ENCODE measurements at regions not wholly inside any gene's neighbourhood (a gene's known extent, or its start where the extent isn't known, plus 50 kb on each side); places are given as distances from the start of the nearest gene placed in this dataset.
"Not testable (repeated sequence)": the region's sequence is repeated elsewhere in the genome, so short reads cannot be mapped to it uniquely, and the experiment has no call there.

- ChIA-PET POLR2A (no interaction called here), CTCF (no interaction called here)
These were observed 57.3 kb upstream of the PRSS12 start for GRCh38 chr4:118410138-118410537.

DNA sequence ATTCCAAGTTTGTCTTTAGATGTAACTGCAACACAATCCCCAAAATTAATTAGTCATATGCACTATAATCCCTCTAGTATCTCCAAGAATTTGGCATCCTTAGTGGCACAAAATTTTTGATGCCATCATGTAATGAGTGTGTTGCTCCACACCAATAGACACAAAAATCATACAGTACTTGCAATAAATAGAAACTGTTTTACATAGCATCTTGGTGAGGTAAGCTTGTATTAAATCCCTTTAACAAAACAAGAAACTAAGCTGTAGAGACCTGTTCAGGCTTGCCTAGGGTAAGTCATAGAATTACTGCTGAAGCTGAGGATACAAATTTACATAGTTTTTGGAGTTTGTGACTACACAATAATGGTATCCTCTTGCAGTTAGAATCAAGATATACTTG, 64.5 kb upstream of the PRSS12 start:
- ChIA-PET CTCF (no interaction called here), POLR2A (no interaction called here)

DNA sequence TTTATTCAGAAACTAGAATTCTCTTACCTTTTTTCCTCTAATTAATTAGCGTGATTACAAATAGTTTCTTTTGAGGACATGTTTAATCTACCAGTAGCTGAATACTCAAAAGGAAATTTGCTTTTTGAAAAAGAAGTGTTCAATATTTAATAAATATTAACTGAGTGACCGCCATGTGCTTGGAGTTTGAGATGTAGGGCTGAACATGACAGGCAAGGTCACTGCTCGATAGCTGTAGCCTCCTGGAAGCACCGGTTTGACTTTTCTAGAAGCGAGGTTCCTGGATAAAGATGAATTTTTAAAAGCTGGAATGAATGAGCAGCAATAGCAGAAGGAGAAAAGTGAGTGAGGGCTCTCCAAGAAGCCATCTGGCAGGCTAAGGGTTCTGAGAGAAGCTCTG, 65.0 kb upstream of the PRSS12 start:
- CTCF ChIA-PET, POLR2A ChIA-PET: not testable (repeated sequence)

- CTCF ChIA-PET, POLR2A ChIA-PET: not testable (repeated sequence)
These were observed 65.6 kb upstream of the PRSS12 start for GRCh38 chr4:118418396-118418795.

DNA sequence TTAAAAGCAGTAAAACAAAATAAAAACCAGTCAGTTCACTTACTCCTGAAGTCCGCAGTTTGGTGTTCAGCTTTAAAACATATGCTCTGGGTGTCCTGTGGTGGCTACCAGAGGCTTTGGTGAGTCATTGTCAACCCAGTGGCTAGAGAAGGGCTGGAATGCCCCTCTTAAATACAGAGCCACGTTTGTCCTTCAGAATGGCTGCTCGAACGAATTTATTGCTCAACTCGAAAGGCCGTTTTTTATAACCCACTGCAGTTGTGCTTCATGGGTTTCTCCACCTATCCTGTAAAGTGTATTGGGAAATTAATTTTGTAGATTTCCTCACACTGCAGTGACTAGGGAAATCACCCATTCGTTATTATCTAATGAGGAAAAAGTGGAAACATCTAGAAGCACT, 66.8 kb upstream of the PRSS12 start:
- CTCF ChIA-PET, POLR2A ChIA-PET: not testable (repeated sequence)

GRCh38 chr4:118424062-118424461, 71.3 kb upstream of the PRSS12 start:
- POLR2A ChIA-PET, result not testable (repeated sequence)
- CTCF ChIA-PET, result interaction anchor here (0.6 to 1.2 kb wide), 2 partner anchors 10 to 262 kb away, joined by 3 read pairs; partner anchors contain the start of gene METTL14

- CTCF ChIA-PET, result not testable (repeated sequence)
These were observed 76.1 kb upstream of the PRSS12 start for GRCh38 chr4:118428881-118429280.

DNA sequence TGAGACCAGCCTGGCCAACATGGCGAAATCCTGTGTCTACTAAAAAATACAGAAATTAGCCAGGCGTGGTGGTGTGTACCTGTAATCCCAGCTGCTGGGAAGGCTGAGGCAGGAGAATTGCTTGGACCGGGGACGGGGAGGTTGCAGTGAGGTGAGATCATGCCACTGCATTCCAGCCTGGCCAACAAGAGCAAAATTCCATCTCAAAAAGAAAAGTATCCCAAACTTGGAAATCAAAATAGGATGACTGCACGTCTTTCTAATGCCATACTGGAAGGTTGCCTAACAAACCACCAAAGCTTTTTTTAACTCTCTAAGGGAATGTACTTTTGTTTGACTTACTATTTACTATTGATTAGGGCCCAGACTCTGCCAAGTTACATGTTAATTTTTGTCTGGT, 79.6 kb upstream of the PRSS12 start:
- CTCF ChIA-PET, result not testable (repeated sequence)

More at GRCh38 chr4:118428881-118429280, 76.1 kb upstream of the PRSS12 start:
- POLR2A ChIA-PET, result not testable (repeated sequence)

GRCh38 chr4:118433612-118434375, 81.0 kb upstream of the PRSS12 start:
- CTCF ChIA-PET, POLR2A ChIA-PET: not testable (repeated sequence)

More for the DNA sequence above, 79.6 kb upstream of the PRSS12 start:
- POLR2A ChIA-PET, result not testable (repeated sequence)

DNA sequence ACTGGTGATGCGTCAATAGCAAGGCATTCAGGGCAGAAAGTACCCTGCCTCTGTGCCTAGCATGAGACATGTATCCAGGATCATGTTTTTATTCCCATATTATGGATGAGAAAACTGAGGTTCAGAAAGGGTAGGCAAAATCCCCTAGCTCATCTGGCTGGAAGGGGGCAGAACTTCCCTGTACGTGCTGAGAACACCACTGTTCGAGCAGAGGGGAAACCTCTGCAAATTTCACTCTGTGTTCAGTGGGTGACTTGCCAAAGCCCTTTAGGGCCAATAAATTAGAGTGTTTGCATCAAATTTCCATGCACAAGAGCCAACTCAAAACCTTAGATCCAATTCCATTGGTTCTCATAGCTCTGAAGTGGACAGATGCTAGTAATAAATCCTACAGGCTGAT, 82.6 kb upstream of the PRSS12 start:
- CTCF ChIA-PET, POLR2A ChIA-PET: not testable (repeated sequence)

DNA sequence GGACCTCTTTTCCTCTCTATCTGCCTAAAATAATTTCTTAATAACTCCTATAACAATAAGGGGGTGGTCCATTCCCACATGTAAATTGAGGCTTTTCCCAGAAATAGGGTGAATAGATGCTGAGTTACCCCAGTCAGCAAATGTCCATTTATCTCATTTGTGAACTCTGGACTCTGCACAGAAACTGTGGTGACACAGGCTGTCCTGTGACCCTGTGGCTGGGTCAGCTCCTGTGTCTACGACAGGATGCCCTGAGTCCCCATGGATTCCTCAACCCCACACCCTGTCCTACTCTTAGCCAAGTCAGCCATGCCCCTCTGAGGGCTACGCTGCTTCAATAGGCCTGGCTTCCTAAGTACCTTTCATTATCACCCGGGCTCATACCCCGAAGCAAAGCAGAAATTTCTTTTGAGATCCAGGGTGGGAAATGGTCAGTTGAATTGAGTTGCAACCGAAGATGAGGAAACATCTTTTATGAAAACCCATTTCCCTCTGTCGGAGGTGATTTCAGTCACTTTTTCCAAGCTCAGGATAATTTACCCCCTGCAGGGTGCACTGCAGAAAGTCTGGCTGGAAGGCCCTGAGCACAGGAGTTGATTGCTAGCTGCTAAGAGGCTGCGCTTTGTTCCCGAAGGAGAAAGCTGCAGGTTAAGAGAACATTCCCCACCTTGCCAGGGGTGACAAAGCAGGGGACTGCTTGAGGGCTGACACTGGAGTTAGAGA, 89.5 kb upstream of the PRSS12 start:
- CTCF ChIA-PET, result not testable (repeated sequence)

GRCh38 chr4:118447397-118447796, 94.6 kb upstream of the PRSS12 start:
- CTCF ChIA-PET, POLR2A ChIA-PET: not testable (repeated sequence)

More for the DNA sequence above, 89.5 kb upstream of the PRSS12 start:
- POLR2A ChIA-PET, result not testable (repeated sequence)

- POLR2A ChIA-PET, CTCF ChIA-PET: not testable (repeated sequence)
These were observed 102.1 kb upstream of the PRSS12 start for GRCh38 chr4:118454857-118455256.

DNA sequence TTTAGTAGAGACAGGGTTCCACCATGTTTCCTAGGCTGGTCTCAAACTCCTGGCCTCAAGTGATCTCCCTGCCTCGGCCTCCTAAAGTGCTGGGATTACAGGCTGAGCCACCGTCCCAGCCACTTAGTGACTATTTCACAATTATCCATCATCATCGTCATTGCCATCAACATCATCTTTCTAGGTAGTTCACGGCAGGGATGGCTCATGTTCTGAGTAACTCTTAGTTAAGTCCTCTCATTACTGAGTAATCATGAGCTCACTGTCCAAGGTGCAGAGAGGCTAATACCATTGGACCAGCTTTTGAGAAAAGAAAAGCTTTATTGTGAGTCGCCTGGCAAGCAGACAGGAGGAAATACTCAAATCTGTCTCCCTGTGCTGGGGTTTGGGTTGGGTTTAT, 108.6 kb upstream of the PRSS12 start:
- CTCF ChIA-PET, result not testable (repeated sequence)

DNA sequence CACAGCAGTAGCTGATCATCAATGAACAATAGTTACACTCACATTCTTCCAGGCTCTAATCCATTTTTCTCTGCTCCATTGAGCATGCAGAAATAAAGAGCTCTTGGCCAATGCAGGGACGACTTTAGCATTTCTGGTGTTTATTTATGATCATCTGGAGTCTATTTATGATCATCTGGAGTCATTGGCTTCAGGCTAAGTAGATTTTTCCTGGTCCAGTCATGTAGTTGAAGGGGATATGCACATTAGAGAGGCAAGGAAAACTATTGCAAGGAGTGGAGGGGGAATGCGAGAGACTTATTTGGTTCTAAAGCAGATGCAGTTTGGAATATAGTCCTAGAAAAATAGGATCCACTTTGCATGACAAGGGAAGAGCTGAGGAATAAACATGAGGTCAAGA, 113.0 kb upstream of the PRSS12 start:
- CTCF ChIA-PET, POLR2A ChIA-PET: not testable (repeated sequence)

More for the DNA sequence above, 108.6 kb upstream of the PRSS12 start:
- POLR2A ChIA-PET, result not testable (repeated sequence)

DNA sequence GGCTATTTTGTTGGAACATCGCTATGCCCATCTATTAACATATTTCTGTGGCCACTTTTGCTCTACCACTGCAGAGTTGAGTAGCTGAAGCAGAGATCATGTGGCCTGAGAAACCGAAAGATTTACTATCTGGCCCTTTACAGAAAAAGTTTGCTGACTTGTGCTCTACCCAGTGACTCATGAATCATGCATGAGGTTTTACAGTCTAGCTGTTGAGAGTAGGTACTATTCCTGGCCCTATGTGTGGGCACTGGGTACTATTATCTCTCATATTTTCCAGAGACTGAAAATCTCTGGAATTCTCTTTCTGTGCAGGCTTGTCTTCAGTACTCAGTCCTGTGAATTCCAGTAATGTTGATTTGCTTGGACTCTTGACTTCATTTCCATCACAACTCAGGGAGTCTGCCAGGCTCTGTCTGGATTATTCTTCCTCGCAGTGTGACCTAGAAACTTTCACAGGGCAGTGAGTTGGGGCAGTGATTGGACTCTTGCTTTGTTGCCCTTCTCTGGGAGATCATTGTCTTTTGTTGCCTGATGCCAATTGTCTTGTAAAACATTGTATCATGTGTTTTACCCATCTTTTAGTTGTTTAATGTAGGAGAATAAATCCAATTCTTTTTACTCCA, 121.3 kb upstream of the PRSS12 start:
- POLR2A ChIA-PET, CTCF ChIA-PET: not testable (repeated sequence)

DNA sequence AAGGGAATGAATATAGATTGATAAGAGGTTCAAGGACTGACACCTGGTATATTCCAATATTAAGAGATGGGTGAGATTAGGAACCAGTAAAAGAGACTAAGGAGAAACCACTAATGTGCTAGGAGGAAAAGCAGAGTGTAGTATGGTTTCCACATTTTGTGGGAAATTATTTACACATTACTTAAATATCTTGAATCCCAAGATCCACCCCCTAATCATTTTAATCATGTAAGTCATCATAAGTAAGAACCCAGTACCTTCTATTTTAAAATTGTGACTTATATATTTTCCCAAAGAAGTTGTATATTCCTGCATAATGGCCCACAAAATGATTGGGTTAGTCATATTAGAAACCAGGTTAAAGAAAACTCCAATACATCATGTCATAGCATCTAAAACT, 122.0 kb upstream of the PRSS12 start:
- POLR2A ChIA-PET, result not testable (repeated sequence)

DNA sequence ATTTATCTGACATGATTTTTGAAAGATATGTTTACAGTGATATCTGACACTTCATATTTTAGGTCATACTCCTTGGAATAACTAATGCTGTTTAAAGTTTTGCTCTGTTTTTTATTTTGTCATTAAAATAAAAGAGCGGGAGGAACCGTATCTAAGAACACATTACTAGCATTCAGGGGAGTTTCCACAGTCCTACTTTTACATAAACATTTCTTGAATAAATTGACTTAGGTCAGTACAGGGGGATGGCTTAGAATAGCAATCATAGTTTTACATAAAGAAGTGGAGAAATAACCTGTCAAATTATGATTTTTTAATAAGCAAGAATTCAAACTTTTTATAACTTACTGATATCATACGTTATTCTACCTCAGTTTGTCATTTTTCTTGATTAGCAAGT, 123.1 kb upstream of the PRSS12 start:
- CTCF ChIA-PET, POLR2A ChIA-PET: not testable (repeated sequence)

More for the DNA sequence above, 122.0 kb upstream of the PRSS12 start:
- CTCF ChIA-PET, result not testable (repeated sequence)

- POLR2A ChIA-PET, CTCF ChIA-PET: not testable (repeated sequence)
These were observed 125.0 kb upstream of the PRSS12 start for GRCh38 chr4:118477826-118478225.

- CTCF ChIA-PET, POLR2A ChIA-PET: not testable (repeated sequence)
These were observed 133.1 kb upstream of the PRSS12 start for GRCh38 chr4:118485801-118486314.

GRCh38 chr4:118492963-118493362, 140.2 kb upstream of the PRSS12 start:
- CTCF ChIA-PET, POLR2A ChIA-PET: not testable (repeated sequence)
